ENCODE measurements at regions not wholly inside any gene's neighbourhood (a gene's known extent, or its start where the extent isn't known, plus 50 kb on each side); places are given as distances from the start of the nearest gene placed in this dataset.

GRCh38 chr2:217482056-217482710, 520.6 kb downstream of the TNS1 start:
- Histone ChIP-seq H3K79me2 (ENCODE audit: control insufficient read depth, insufficient read depth, low read length) (no peaks in the 10 kb centered on the region), H3K4me1 (ENCODE audit: control insufficient read depth, extremely low read depth, insufficient read depth, low read length) (no peaks in the 10 kb centered on the region), H3K9me3 (ENCODE audit: control insufficient read depth, low read depth, low read length) (no peaks in the 10 kb centered on the region), H3K27me3 (ENCODE audit: control insufficient read depth, extremely low read depth, insufficient read depth, low read length) (no peaks in the 10 kb centered on the region), H3K9ac (ENCODE audit: control insufficient read depth, extremely low read depth, insufficient read depth, low read length) (no peak overlapping the region), H3K27ac (ENCODE audit: control insufficient read depth, insufficient read depth, low read length) (no peak overlapping the region), H3K9me1 (ENCODE audit: control insufficient read depth, extremely low read depth, insufficient read depth, low read length) (no peaks in the 10 kb centered on the region), H3K4me2 (ENCODE audit: control insufficient read depth, extremely low read depth, insufficient read depth, low read depth, low read length) (no peak overlapping the region), H3K4me3 (ENCODE audit: control insufficient read depth in 2 of 3, extremely low read depth in 1 of 3, insufficient read depth in 2 of 3, low read depth in 1 of 3, low read length in 3 of 3) (no peak overlapping the region), H2AFZ (ENCODE audit: control insufficient read depth, low read length) (no peak overlapping the region), H4K20me1 (ENCODE audit: control insufficient read depth, extremely low read depth, insufficient read depth, low read length) (no peaks in the 10 kb centered on the region), H3K36me3 (ENCODE audit: control insufficient read depth in 2 of 2, extremely low read depth in 1 of 2, insufficient read depth in 2 of 2, low read length in 2 of 2) (no peaks in the 10 kb centered on the region)
- FAIRE-seq (no peak), DNase-seq (ENCODE audit: low read depth, low spot score) (no peak)
- TF ChIP-seq CTCF (optimal IDR thresholded peaks at IDR 0.05 in 1 of 3, IDR thresholded peaks at IDR 0.05 in 1 of 3, conservative IDR thresholded peaks at IDR 0.05 in 1 of 3; ENCODE audit: extremely low read depth in 1 of 3, insufficient read depth in 2 of 3, low read length in 3 of 3) (no peak), EZH2 (IDR thresholded peaks at IDR 0.05; ENCODE audit: low read length) (no peak)
- dilution Hi-C loops (cut with MboI; ENCODE audit: extremely low pct_ligation_motif_present, low sequenced_read_pairs) = no loop called here

GRCh38 chr2:217481577-217481976, 521.2 kb downstream of the TNS1 start:
- no peak for DNase-seq (ENCODE audit: low read depth, low spot score)
- Histone ChIP-seq H3K79me2 (ENCODE audit: control insufficient read depth, insufficient read depth, low read length) (no peaks in the 10 kb centered on the region), H3K27me3 (ENCODE audit: control insufficient read depth, extremely low read depth, insufficient read depth, low read length) (no peaks in the 10 kb centered on the region), H3K4me1 (ENCODE audit: control insufficient read depth, extremely low read depth, insufficient read depth, low read length) (no peaks in the 10 kb centered on the region), H3K9me3 (ENCODE audit: control insufficient read depth, low read depth, low read length) (no peaks in the 10 kb centered on the region), H4K20me1 (ENCODE audit: control insufficient read depth, extremely low read depth, insufficient read depth, low read length) (no peaks in the 10 kb centered on the region), H3K27ac (ENCODE audit: control insufficient read depth, insufficient read depth, low read length) (no peak overlapping the region), H3K36me3 (ENCODE audit: control insufficient read depth in 2 of 2, extremely low read depth in 1 of 2, insufficient read depth in 2 of 2, low read length in 2 of 2) (no peaks in the 10 kb centered on the region), H3K9ac (ENCODE audit: control insufficient read depth, extremely low read depth, insufficient read depth, low read length) (no peak overlapping the region), H3K4me2 (ENCODE audit: control insufficient read depth, extremely low read depth, insufficient read depth, low read depth, low read length) (no peak overlapping the region), H3K4me3 (ENCODE audit: control insufficient read depth in 2 of 3, extremely low read depth in 1 of 3, insufficient read depth in 2 of 3, low read depth in 1 of 3, low read length in 3 of 3) (no peak overlapping the region), H2AFZ (ENCODE audit: control insufficient read depth, low read length) (no peak overlapping the region), H3K9me1 (ENCODE audit: control insufficient read depth, extremely low read depth, insufficient read depth, low read length) (no peaks in the 10 kb centered on the region)
- dilution Hi-C loops (cut with MboI; ENCODE audit: extremely low pct_ligation_motif_present, low sequenced_read_pairs) = no loop called here
- no peak for FAIRE-seq
- no peak for TF ChIP-seq CTCF (optimal IDR thresholded peaks at IDR 0.05 in 1 of 3, IDR thresholded peaks at IDR 0.05 in 1 of 3, conservative IDR thresholded peaks at IDR 0.05 in 1 of 3; ENCODE audit: extremely low read depth in 1 of 3, insufficient read depth in 2 of 3, low read length in 3 of 3)
- no peak for TF ChIP-seq EZH2 (IDR thresholded peaks at IDR 0.05; ENCODE audit: low read length)

Measured in keratinocyte (primary cell).